ENCODE measurements at regions not wholly inside any gene's neighbourhood (a gene's known extent, or its start where the extent isn't known, plus 50 kb on each side); places are given as distances from the start of the nearest gene placed in this dataset.

- no peak for TF ChIP-seq CTCF (IDR thresholded peaks at IDR 0.05; ENCODE audit: extremely low read depth, missing control alignments)
- DNase-seq (ENCODE audit: low spot score), result no peak
These were observed 94.3 kb upstream of the BHLHE23 start for GRCh38 chr20:63100926-63101699.

- DNase-seq (ENCODE audit: low spot score), result no peak
- no peak for TF ChIP-seq CTCF (IDR thresholded peaks at IDR 0.05; ENCODE audit: extremely low read depth, missing control alignments)
These were observed 93.6 kb upstream of the BHLHE23 start for GRCh38 chr20:63100174-63100925.

- TF ChIP-seq CTCF (IDR thresholded peaks at IDR 0.05; ENCODE audit: extremely low read depth, missing control alignments), result no peak
These were observed 92.9 kb upstream of the BHLHE23 start for GRCh38 chr20:63099456-63100173.

GRCh38 chr20:63098195-63098810, 91.5 kb upstream of the BHLHE23 start:
- DNase-seq (ENCODE audit: low spot score), result no peak
- no peak for TF ChIP-seq CTCF (IDR thresholded peaks at IDR 0.05; ENCODE audit: extremely low read depth, missing control alignments)

More at GRCh38 chr20:63099456-63100173, 92.9 kb upstream of the BHLHE23 start:
- DNase-seq (ENCODE audit: low spot score), result no peak

GRCh38 chr20:63097336-63097831, 90.6 kb upstream of the BHLHE23 start:
- DNase-seq (ENCODE audit: low spot score), result no peak
- no peak for TF ChIP-seq CTCF (IDR thresholded peaks at IDR 0.05; ENCODE audit: extremely low read depth, missing control alignments)

- DNase-seq (ENCODE audit: low spot score), result no peak
- TF ChIP-seq CTCF (IDR thresholded peaks at IDR 0.05; ENCODE audit: extremely low read depth, missing control alignments), result no peak
These were observed 90.0 kb upstream of the BHLHE23 start for GRCh38 chr20:63096681-63097335.
